Left ventricle myocardium inferior (tissue), 1 donor: ENCODE measurements at regions not wholly inside any gene's neighbourhood (a gene's known extent, or its start where the extent isn't known, plus 50 kb on each side); places are given as distances from the start of the nearest gene placed in this dataset.

ENCODE experiments used
- DNase-seq: peaks from one replicate; pipeline ENCODE4 v3.0.0-alpha.2; 2020
- H3K27ac ChIP-seq: fragments of 200-600 bp; replicated peaks from 2 replicates; pipeline ENCODE4 v1.8.0; 2021
- H3K27me3 ChIP-seq: fragments of 200-600 bp; 2 replicates; pipeline ENCODE4 v1.8.0; 2021; ENCODE audit warnings: low read depth
- H3K36me3 ChIP-seq: fragments of 200-600 bp; 2 replicates; pipeline ENCODE4 v1.8.0; 2021
- H3K4me1 ChIP-seq: fragments of 200-600 bp; 2 replicates; pipeline ENCODE4 v1.8.0; 2021
- H3K4me3 ChIP-seq: fragments of 200-600 bp; 2 replicates; pipeline ENCODE4 v1.8.0; 2021; ENCODE audit warnings: mild to moderate bottlenecking, moderate library complexity
- H3K9me3 ChIP-seq: fragments of 200-600 bp; replicated peaks from 2 replicates; pipeline ENCODE4 v1.8.0; 2021
- CTCF ChIP-seq: fragments of 200-600 bp; IDR thresholded peaks from 2 replicates; pipeline ENCODE4 v1.8.0; 2021; ENCODE audit warnings: antibody characterized with exemption, mild to moderate bottlenecking, borderline replicate concordance
- intact Hi-C: fragments of 100-400 bp; cut with micrococcal nuclease; formaldehyde crosslinking; loops from one replicate; pipeline ENCODE4 v1.11.0; 2022
- donor health status: DM: no; HTN: yes; CAD: no; lungs with severe emphysema.

GRCh38 chr21:20642681-20643080 is 355.5 kb upstream of the NCAM2 start:
- TF ChIP-seq CTCF = no peak
- intact Hi-C loops = no loop called here
- H3K27me3 ChIP-seq = no peaks in the 10 kb centered on the region
- no peak for DNase-seq
- no peak overlapping the region for H3K27ac ChIP-seq
- no peak overlapping the region for H3K4me3 ChIP-seq
- no peaks in the 10 kb centered on the region for H3K36me3 ChIP-seq
- peaks cover 8% of the 10 kb centered on the region for H3K9me3 ChIP-seq
- H3K4me1 ChIP-seq = no peaks in the 10 kb centered on the region

GRCh38 chr21:20644552-20644951 is 353.7 kb upstream of the NCAM2 start:
- Histone ChIP-seq H3K4me1 (no peaks in the 10 kb centered on the region), H3K9me3 (peaks cover 8% of the 10 kb centered on the region), H3K27me3 (no peaks in the 10 kb centered on the region), H3K27ac (no peak overlapping the region), H3K36me3 (no peaks in the 10 kb centered on the region), H3K4me3 (no peak overlapping the region)
- no peak for TF ChIP-seq CTCF
- DNase-seq = no peak
- intact Hi-C loops = no loop called here

GRCh38 chr21:20645344-20645743 is 352.9 kb upstream of the NCAM2 start:
- H3K27ac ChIP-seq = no peak overlapping the region
- H3K36me3 ChIP-seq = no peaks in the 10 kb centered on the region
- H3K4me1 ChIP-seq = no peaks in the 10 kb centered on the region
- H3K9me3 ChIP-seq = peaks cover 12% of the 10 kb centered on the region
- no peak for TF ChIP-seq CTCF
- no peaks in the 10 kb centered on the region for H3K27me3 ChIP-seq
- DNase-seq = no peak
- intact Hi-C loops = no loop called here
- no peak overlapping the region for H3K4me3 ChIP-seq

- no peak for TF ChIP-seq CTCF
- Histone ChIP-seq H3K27ac (no peak overlapping the region), H3K9me3 (peaks cover 12% of the 10 kb centered on the region), H3K36me3 (no peaks in the 10 kb centered on the region), H3K27me3 (no peaks in the 10 kb centered on the region), H3K4me3 (no peak overlapping the region), H3K4me1 (no peaks in the 10 kb centered on the region)
- intact Hi-C loops = no loop called here
- DNase-seq = no peak
These were observed 351.6 kb upstream of the NCAM2 start for GRCh38 chr21:20646431-20647165.

GRCh38 chr21:20647607-20648006 is 350.6 kb upstream of the NCAM2 start:
- Histone ChIP-seq H3K4me1 (no peaks in the 10 kb centered on the region), H3K27me3 (no peaks in the 10 kb centered on the region), H3K4me3 (no peak overlapping the region), H3K9me3 (peaks cover 12% of the 10 kb centered on the region), H3K36me3 (no peaks in the 10 kb centered on the region), H3K27ac (no peak overlapping the region)
- intact Hi-C loops = no loop called here
- DNase-seq = no peak
- no peak for TF ChIP-seq CTCF

GRCh38 chr21:20649231-20649630 is 349.0 kb upstream of the NCAM2 start:
- TF ChIP-seq CTCF = no peak

More at GRCh38 chr21:20649231-20649630, 349.0 kb upstream of the NCAM2 start:
- no peaks in the 10 kb centered on the region for H3K36me3 ChIP-seq
- no peak overlapping the region for H3K27ac ChIP-seq
- intact Hi-C loops = no loop called here
- H3K9me3 ChIP-seq = peaks cover 12% of the 10 kb centered on the region
- no peak overlapping the region for H3K4me3 ChIP-seq
- no peaks in the 10 kb centered on the region for H3K4me1 ChIP-seq
- no peaks in the 10 kb centered on the region for H3K27me3 ChIP-seq
- DNase-seq = no peak
